LNCAP (cell line): ENCODE measurements at regions not wholly inside any gene's neighbourhood (a gene's known extent, or its start where the extent isn't known, plus 50 kb on each side); places are given as distances from the start of the nearest gene placed in this dataset.

Experiments
- TF ChIP-seq, protein P1 (sequence below): fragments of 450-650 bp; IDR thresholded peaks from 2 replicates; pipeline ENCODE4 v1.5.1; 2017; ENCODE audit warnings: mild to moderate bottlenecking

DNA sequence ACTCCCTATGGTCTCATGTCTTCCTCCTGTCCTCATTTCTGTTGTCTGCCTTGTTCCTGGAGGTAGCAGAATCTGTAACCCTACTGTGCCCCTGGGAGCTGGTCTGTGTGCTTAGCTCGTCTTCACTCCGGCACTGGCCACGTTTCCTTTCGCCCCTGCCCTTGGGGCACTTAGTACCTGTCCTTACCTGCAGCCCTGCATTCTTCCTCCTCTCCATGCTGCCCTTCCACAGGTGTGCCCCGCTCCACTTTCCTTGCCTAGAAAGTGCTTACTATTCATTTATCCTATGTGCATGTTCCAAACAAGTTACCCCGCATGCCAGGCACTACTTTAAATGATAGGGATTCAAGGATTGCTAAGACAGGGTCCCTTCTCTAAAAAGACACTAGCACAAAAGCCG, 199.9 kb upstream of the ZMIZ1 start:
- TF ChIP-seq, protein P1, sequence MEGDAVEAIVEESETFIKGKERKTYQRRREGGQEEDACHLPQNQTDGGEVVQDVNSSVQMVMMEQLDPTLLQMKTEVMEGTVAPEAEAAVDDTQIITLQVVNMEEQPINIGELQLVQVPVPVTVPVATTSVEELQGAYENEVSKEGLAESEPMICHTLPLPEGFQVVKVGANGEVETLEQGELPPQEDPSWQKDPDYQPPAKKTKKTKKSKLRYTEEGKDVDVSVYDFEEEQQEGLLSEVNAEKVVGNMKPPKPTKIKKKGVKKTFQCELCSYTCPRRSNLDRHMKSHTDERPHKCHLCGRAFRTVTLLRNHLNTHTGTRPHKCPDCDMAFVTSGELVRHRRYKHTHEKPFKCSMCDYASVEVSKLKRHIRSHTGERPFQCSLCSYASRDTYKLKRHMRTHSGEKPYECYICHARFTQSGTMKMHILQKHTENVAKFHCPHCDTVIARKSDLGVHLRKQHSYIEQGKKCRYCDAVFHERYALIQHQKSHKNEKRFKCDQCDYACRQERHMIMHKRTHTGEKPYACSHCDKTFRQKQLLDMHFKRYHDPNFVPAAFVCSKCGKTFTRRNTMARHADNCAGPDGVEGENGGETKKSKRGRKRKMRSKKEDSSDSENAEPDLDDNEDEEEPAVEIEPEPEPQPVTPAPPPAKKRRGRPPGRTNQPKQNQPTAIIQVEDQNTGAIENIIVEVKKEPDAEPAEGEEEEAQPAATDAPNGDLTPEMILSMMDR: no peak

DNA sequence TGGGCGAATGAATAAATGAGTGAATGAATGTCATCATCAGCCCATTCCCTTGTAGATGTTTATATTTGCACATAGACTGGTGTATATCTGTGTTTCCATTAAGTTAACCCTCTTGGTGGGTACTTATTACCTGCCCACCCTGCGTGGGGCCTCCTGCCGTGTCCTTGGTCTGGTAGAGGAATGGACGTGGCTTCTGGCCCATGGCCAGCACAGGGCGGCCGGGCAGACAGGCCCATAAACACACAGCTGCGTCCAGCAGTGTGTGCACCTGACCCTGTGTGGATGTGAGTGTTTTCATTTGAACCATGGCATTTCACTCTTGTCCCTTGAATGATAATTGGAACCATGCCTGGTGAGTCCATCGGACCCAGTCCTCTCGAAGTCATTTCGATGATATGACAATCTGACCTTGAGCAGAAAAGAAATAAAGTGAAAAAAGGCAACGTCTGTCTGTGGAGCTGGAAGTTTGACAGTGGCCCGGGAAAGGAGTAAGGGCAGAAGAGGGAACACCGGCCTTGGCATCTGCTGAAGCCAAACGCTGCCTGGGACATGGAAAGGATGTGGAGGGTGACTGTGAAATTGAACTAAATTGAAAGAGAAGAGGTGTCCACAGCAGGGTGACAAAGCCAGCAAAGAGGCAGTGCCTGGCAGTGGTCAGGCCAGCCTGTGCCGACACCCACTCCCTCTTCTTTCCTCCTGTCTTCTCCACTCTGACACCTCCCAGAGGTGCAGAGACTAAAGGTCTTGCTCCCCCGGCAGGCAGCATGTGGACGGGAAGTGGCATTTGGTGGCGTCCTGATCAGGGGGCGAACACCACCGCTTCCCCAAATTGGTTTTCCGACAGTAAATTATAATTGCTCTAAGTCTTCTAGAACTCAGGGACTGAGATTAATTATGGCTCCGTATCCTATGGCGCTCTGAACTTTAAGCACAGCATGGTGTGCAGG, 199.0 kb upstream of the ZMIZ1 start:
- TF ChIP-seq, protein P1: no peak

DNA sequence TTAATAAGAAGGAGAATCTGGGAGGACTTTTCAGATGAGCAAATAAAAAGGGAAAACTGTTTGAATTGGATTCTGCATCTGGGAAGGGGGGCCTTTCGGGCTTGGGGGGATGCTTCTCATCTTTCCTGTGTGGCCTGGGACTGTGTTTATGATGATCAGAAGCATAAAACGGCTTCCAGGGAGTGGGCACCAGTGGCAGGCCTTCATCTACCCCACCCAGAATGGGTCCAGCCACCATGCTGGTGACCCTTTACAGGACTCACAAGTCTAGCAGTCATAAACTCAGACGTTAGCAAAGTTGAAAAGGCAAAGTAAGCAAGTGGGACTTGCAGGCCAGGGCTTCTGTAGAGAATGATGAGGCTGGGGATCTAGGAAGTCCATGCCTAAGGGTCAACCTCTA, 198.3 kb upstream of the ZMIZ1 start:
- TF ChIP-seq, protein P1: no peak

DNA sequence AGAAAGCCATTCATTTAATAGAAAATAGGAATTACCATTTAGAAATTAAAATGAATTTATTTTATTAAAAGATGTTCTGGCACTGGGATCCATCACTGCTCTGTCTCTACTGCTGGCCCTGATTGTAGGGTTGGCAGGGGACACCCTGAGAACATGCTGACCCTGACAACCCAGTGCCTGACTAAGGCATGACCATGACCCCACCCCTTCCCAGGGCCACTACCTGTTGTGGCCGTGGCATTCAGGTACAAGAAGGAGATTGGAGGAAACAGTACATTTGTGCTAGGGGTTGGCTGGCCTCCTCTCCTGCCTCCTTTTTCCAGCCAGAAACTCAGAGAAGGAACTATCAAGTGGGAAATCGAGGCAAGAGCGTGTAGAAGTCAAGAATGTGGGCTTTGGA, 197.0 kb upstream of the ZMIZ1 start:
- TF ChIP-seq, protein P1: no peak

DNA sequence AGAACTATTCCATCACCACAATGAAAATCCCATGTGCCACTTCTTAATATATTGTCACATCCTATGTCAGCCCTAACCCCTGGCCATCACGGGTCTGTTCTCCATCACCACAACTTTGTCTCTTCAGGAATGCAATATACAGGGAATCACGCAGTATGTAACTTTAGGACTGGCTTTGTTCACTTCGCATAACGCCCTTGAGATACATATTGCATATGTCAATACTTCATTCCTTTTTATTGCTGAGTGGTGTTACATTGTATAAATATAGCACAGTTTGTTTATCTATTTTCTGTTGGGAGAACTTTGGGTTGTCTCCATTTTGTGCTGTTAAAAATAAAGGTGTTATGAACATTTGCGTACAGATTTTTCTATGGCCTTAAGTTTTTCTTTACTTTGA, 195.4 kb upstream of the ZMIZ1 start:
- TF ChIP-seq, protein P1: no peak

DNA sequence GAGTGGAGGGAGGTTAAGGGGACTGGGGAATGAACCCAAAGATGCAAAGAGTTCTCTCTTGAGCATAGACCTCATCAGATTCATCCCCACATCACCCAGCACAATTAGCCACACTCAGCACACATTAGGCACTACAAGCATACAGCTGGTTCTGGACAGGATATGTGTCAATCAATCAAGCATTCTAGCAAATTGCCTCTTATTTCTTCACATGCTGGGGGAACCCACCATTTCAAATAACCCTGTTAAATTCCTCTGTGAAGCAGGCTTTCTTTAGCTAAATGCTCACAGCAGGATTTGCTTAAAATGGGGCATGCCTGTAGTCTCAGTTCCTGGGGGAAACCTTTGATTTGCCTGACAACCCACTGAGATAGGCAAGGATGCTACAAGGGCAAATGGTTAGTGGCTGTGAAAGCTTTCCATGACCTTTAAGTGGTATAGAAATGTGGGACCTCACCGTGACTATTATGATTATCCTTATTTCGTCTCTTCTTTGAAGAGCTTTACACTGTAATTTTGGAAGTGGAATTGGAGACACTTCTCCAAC, 193.4 kb upstream of the ZMIZ1 start:
- TF ChIP-seq, protein P1: no peak

DNA sequence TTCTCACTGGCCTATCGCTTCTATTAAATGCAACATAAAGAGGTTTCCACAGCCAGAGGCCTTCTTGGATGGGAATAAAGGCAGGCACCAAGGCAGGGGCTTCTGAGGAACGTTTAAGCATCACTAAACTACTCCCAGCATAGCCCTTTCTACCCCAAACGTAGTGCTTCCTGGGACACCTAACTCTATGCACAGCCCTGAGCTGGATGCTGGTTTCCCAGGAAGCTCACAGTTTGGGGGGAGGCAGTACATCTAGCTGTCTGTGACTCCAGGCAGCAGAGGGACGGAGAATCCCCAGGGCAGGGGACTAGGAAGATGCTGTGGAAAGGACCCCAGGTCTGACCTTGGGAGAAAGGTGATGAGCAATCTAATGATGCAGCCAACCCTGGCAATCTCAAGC, 192.8 kb upstream of the ZMIZ1 start:
- TF ChIP-seq, protein P1: no peak
